Chondrocyte (in vitro differentiated cells): ENCODE measurements at regions not wholly inside any gene's neighbourhood (a gene's known extent, or its start where the extent isn't known, plus 50 kb on each side); places are given as distances from the start of the nearest gene placed in this dataset.

Source experiments
- DNase-seq: peaks from one replicate; pipeline ENCODE4 v3.0.0; 2021; ENCODE audit warnings: mixed read lengths, low spot score
- H3K27ac Mint-ChIP-seq: one replicate; pipeline ENCODE4 v1.8.0; 2021; ENCODE audit warnings: mild to moderate bottlenecking, moderate library complexity, mixed read lengths; ENCODE audit not compliant: unreplicated experiment
- H3K27me3 Mint-ChIP-seq: 2 replicates; pipeline ENCODE4 v1.8.0; 2021; ENCODE audit warnings: low read depth, mixed read lengths
- H3K36me3 Mint-ChIP-seq: 2 replicates; pipeline ENCODE4 v1.8.0; 2021; ENCODE audit warnings: low read depth, mixed read lengths
- H3K4me1 Mint-ChIP-seq: 2 replicates; pipeline ENCODE4 v1.8.0; 2021; ENCODE audit warnings: low read depth, mild to moderate bottlenecking, mixed read lengths
- H3K4me3 Mint-ChIP-seq: one replicate; pipeline ENCODE4 v1.8.0; 2021; ENCODE audit warnings: mild to moderate bottlenecking, moderate library complexity, mixed read lengths; ENCODE audit not compliant: unreplicated experiment
- H3K9me3 Mint-ChIP-seq: 2 replicates; pipeline ENCODE4 v1.8.0; 2021; ENCODE audit warnings: low read depth, mixed read lengths
- TF ChIP-seq, protein P1 (sequence below): fragments of 200-600 bp; sonication (generic); IDR thresholded peaks from 2 replicates; pipeline ENCODE4 v1.5.0; 2021; ENCODE audit warnings: antibody characterized with exemption, mild to moderate bottlenecking, moderate library complexity

DNA sequence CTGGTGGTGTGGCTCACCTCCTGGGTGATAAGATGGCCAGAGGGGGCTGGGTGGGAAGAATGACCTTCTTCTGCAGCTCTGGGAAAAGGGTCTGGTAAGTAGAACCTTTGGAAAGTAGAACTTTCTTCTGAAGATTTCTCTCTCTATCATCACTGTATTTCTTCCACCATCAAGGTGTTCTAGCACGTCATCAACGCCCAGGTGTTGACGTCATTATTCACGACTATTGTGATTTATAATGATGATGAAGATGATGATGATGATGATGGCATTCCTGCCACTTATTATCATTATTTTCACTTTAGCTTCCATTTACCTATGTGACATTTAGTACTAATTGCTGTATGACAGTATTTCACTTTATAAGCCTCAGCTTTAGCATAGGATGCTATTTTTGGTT is 525.6 kb upstream of the ADARB2 start:
- DNase-seq: no peak
- H3K36me3 Mint-ChIP-seq: peaks cover 2% of the 10 kb centered on the region
- no peaks in the 10 kb centered on the region for H3K27me3 Mint-ChIP-seq
- H3K4me3 Mint-ChIP-seq: no peak overlapping the region
- no peak overlapping the region for H3K27ac Mint-ChIP-seq
- peaks cover 11% of the 10 kb centered on the region for H3K9me3 Mint-ChIP-seq
- H3K4me1 Mint-ChIP-seq: no peaks in the 10 kb centered on the region
- TF ChIP-seq, protein P1, sequence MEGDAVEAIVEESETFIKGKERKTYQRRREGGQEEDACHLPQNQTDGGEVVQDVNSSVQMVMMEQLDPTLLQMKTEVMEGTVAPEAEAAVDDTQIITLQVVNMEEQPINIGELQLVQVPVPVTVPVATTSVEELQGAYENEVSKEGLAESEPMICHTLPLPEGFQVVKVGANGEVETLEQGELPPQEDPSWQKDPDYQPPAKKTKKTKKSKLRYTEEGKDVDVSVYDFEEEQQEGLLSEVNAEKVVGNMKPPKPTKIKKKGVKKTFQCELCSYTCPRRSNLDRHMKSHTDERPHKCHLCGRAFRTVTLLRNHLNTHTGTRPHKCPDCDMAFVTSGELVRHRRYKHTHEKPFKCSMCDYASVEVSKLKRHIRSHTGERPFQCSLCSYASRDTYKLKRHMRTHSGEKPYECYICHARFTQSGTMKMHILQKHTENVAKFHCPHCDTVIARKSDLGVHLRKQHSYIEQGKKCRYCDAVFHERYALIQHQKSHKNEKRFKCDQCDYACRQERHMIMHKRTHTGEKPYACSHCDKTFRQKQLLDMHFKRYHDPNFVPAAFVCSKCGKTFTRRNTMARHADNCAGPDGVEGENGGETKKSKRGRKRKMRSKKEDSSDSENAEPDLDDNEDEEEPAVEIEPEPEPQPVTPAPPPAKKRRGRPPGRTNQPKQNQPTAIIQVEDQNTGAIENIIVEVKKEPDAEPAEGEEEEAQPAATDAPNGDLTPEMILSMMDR: no peak

DNA sequence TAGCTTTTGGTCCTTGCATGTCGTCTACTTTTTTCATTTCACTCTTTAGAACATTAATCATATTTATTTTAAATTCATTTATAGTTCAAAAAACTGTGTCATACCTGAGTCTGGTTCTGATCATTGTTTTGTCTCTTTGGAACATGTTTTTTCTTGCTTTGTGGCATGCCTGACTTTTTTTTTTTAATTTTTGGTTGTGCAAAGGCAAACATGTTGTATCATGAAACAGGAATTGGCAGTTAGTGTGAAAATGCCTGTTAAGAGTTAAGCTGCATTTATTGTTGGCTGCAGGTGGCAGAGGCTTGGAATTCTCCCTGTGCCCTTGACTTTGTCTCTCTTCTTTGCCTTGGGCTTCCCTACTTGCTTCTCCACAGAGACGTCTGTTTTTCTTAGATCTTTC is 525.0 kb upstream of the ADARB2 start:
- H3K36me3 Mint-ChIP-seq: peaks cover 2% of the 10 kb centered on the region
- no peaks in the 10 kb centered on the region for H3K27me3 Mint-ChIP-seq
- TF ChIP-seq, protein P1: no peak
- no peak for DNase-seq
- H3K9me3 Mint-ChIP-seq: peaks cover 11% of the 10 kb centered on the region
- no peak overlapping the region for H3K27ac Mint-ChIP-seq
- no peak overlapping the region for H3K4me3 Mint-ChIP-seq
- H3K4me1 Mint-ChIP-seq: no peaks in the 10 kb centered on the region

DNA sequence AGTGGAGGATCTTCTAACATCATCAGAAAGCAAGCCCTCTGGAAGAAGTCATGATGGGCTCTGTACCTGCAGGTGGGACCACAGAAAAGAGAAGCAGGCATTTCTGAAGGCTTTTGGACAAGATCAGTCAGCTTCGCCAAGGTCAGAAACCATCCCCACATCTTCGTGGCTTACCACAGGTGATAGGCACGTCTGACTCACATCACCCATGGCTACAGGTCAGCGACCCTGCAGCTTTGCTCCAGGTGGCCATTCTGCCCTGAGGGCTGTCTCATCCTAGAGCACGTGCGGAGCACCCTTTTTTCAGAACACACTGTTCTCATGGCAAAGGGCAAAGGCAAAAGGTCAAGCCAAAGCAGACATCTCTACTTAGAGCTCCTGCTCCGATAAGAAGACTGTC is 518.9 kb upstream of the ADARB2 start:
- no peak for DNase-seq
- TF ChIP-seq, protein P1: no peak
- H3K4me3 Mint-ChIP-seq: no peak overlapping the region

DNA sequence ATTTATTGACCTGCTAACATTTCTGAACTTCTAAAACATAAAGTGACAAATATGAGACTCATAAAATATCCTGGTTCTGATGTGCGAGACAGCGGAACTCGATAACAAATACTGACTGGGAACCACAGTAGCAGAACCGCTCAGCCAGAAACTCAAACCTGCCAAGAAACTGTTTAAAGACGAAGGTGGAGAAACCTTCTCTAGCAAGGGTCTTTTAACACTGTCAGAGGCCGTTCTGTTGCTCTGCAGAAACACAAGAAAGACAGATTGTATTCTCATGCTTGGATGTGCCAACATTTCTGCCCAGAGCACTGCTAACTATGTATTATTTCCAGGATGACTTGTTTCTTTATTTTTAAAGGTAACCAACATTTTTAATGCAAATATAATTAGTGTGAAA is 514.8 kb upstream of the ADARB2 start:
- Mint-ChIP-seq H3K27ac (no peak overlapping the region), H3K9me3 (peaks cover 3% of the 10 kb centered on the region), H3K27me3 (no peaks in the 10 kb centered on the region), H3K4me3 (no peak overlapping the region), H3K4me1 (peaks cover 7% of the 10 kb centered on the region), H3K36me3 (no peaks in the 10 kb centered on the region)
- TF ChIP-seq, protein P1: no peak
- no peak for DNase-seq

More for the DNA sequence above, 518.9 kb upstream of the ADARB2 start:
- Mint-ChIP-seq H3K4me1 (peaks cover 7% of the 10 kb centered on the region), H3K27me3 (no peaks in the 10 kb centered on the region), H3K36me3 (no peaks in the 10 kb centered on the region), H3K27ac (no peak overlapping the region), H3K9me3 (peaks cover 3% of the 10 kb centered on the region)

DNA sequence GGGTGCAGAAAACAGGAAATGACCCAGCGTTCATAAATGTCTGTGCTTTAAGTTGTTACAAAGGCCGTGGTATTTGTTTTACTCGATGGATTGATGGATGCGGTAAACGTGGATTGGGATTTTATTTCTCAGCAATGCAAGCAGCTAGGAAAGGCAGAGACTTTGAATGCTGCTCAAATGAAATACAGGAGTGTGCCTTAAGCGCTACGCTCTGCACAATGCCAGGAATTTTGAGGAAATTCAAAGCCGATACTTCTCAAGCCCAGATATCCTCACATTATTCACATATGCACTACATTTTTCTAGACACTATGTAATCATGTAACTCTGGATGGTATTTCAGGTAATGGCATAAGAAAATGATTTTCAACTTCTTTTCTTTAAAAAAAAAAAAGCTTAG is 514.3 kb upstream of the ADARB2 start:
- H3K9me3 Mint-ChIP-seq: peaks cover 3% of the 10 kb centered on the region
- no peak overlapping the region for H3K4me3 Mint-ChIP-seq
- no peaks in the 10 kb centered on the region for H3K27me3 Mint-ChIP-seq
- DNase-seq: no peak
- TF ChIP-seq, protein P1: no peak
- peaks cover 7% of the 10 kb centered on the region for H3K4me1 Mint-ChIP-seq
- no peaks in the 10 kb centered on the region for H3K36me3 Mint-ChIP-seq
- H3K27ac Mint-ChIP-seq: no peak overlapping the region
